SJSA1 (cell line): ENCODE measurements at regions not wholly inside any gene's neighbourhood (a gene's known extent, or its start where the extent isn't known, plus 50 kb on each side); places are given as distances from the start of the nearest gene placed in this dataset.

Experiments
- DNase-seq, 2 experiments: peaks; one replicate each; pipeline ENCODE4 v3.0.0-alpha.2; 2015 to 2020; ENCODE audit warnings: low spot score in 2 of 2, low read depth in 1 of 2
- H3K27ac ChIP-seq: fragments of 250-450 bp; sonication (Bioruptor Pico); 2 replicates; pipeline ENCODE4 v1.5.1; 2020; ENCODE audit warnings: mild to moderate bottlenecking, moderate library complexity
- H3K27me3 ChIP-seq: fragments of 250-450 bp; sonication (Bioruptor Pico); replicated peaks from 2 replicates; pipeline ENCODE4 v1.5.1; 2020; ENCODE audit warnings: mild to moderate bottlenecking, moderate library complexity
- H3K36me3 ChIP-seq: fragments of 250-450 bp; sonication (Bioruptor Pico); 2 replicates; pipeline ENCODE4 v1.5.1; 2020; ENCODE audit warnings: mild to moderate bottlenecking
- H3K4me1 ChIP-seq: fragments of 250-450 bp; sonication (Bioruptor Pico); replicated peaks from 2 replicates; pipeline ENCODE4 v1.6.1; 2021; ENCODE audit warnings: mild to moderate bottlenecking
- H3K4me3 ChIP-seq: fragments of 250-450 bp; sonication (Bioruptor Pico); 2 replicates; pipeline ENCODE4 v1.5.1; 2020; ENCODE audit warnings: mild to moderate bottlenecking
- H3K9me3 ChIP-seq: fragments of 250-450 bp; sonication (Bioruptor Pico); replicated peaks from 2 replicates; pipeline ENCODE4 v1.5.1; 2020; ENCODE audit warnings: mild to moderate bottlenecking

DNA sequence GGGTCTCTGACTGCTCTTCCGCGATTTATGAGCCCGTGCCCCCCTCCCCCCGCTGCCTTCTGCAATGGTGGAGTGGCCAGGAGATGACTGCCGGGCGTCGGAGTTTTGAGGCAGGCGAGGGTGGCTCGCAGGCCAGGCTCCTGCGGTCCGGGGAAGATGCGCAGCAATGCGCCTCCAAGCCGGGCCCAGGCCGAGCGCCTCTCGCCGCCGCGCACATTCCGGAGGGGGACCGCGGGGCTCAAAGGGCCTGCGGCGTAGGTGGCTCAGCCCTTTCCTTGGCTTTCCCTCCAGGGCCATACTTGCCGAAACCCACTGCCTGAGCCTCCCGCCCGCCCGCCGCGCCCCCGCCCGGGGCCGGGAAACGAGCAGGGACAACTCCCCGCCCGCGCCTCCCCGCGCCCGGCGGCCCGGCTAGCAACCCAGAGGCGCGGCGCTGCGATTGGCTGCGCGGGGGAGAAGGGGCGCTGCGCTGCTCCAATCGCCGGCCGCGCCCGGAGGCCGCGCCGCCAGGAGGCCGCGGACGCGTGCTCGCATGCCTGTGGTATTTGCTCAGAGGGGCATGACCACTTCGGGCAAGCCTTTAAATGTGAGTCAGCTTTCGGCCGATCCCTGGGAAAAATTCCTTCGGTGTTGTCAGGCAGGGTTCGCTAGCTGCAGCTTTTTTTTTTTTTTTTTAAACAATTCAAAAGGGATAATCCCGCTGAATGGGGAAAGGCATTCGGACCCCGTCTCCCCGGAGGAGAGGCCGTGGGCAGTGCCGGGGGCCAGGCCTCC lies 157.9 kb upstream of the PARP11 start:
- Histone ChIP-seq H3K27ac (peak overlapping the region; percentile 83), H3K36me3 (no peaks in the 10 kb centered on the region), H3K27me3 (peaks cover 2% of the 10 kb centered on the region; the same call in 1 of the 2 replicates), H3K4me3 (peak overlapping the region; percentile 36), H3K4me1 (peaks cover 14% of the 10 kb centered on the region), H3K9me3 (no peaks in the 10 kb centered on the region)
- peak; percentile 96 to 97 for DNase-seq

DNA sequence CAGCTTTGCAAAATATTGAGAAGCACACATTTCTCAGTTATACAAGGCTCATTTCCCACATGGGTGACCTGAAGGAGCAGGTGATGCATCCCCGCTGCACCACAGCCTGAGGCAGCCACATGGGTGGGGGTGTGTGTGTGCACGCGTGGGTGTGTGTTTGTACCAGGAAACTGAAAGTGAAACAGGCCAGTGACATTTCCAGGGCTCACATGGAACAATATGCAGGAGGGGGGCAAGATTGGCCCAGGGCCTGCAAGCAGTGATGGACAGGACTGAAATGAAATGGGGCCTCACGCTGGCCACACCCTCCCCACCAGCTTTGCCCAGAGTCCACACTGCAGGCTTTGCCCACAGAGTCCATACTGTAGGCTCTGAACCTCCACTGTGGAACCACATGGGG lies 154.2 kb upstream of the PARP11 start:
- no peak for DNase-seq
- H3K27me3 ChIP-seq = no peaks in the 10 kb centered on the region
- no peak overlapping the region for H3K27ac ChIP-seq
- no peaks in the 10 kb centered on the region for H3K36me3 ChIP-seq
- H3K4me3 ChIP-seq = no peak overlapping the region
- peaks cover 28% of the 10 kb centered on the region for H3K4me1 ChIP-seq
- H3K9me3 ChIP-seq = no peaks in the 10 kb centered on the region

DNA sequence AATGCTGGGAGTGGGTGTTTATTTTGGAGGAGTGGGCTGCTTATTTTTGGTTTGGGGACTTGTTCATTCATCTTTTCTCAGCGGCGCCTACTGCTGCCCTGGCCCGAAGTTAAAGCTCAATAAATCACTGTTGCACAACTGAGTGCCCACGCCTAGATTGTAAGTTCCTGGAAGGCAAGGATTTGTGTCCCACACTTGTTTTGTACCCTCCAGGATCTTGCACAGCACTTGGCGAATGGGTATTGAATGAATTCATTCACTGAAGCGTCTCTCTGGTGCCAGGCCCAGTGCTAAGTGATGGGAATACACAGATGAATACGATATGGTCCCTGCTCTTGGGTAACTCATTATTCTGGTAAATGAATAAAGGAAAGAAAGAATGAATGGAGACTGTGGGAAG lies 153.3 kb upstream of the PARP11 start:
- no peak overlapping the region for H3K4me3 ChIP-seq
- H3K9me3 ChIP-seq = no peaks in the 10 kb centered on the region
- no peaks in the 10 kb centered on the region for H3K36me3 ChIP-seq
- peaks cover 22% of the 10 kb centered on the region for H3K4me1 ChIP-seq
- no peak for DNase-seq
- H3K27me3 ChIP-seq = no peaks in the 10 kb centered on the region
- no peak overlapping the region for H3K27ac ChIP-seq

DNA sequence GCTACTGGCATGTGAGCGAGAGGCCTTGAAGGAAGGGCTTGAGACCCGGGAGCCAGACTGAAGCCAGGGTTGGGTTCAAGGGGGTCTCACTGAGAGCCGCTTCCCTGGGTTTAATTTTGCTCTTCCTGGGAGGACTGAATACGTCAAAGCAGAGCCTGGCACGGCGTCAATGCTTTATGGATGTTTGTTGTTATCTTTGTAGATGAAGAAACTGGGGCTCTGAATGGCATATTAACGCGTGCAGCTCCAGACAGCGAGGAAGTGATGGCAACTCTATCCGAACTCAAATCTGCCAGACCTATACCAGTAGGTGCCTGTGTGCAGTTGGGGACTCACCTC lies 152.8 kb upstream of the PARP11 start:
- H3K4me1 ChIP-seq = peaks cover 20% of the 10 kb centered on the region
- H3K4me3 ChIP-seq = no peak overlapping the region
- H3K9me3 ChIP-seq = no peaks in the 10 kb centered on the region
- no peaks in the 10 kb centered on the region for H3K27me3 ChIP-seq
- H3K36me3 ChIP-seq = no peaks in the 10 kb centered on the region
- H3K27ac ChIP-seq = no peak overlapping the region
- no peak for DNase-seq

DNA sequence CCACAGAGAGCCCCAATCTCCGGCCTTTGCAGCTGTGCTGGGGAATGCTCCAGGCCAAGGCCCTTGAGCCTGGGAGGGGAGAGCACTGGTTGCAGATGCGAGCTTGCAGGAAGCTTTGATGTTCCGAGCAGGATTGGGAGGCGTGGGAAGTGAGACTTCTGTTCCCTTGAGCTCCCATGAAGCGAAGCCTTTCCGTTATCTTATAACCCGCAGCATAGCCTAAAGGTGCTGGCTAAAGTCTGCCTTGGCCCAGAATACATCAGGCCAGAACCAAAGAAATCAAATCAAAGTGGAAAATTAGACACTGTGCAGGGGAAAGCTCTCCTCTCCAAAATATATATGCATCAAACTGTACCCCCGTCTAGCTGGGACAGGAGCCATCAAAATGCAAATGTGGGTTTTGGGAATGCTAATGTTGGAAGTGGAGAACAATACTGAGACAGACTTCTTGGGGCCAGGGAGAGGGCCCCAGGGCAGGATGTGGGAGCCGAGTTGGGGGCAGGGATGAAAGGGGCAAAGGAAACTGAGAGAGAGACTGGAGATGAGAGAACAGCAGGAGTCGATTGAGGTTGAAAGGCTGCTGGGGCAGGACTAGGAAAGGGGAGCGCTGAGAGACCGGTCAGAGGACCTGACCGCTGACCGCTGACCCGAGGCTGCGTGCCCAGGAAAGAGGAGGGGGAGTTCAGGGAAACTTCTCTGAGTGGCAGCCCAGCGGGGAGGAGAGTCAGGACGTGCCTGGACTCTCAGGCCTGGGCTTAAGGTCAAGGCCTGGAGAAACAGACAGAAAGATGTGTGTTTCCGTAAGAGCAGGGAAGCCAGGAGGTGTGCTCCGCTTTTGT lies 152.2 kb upstream of the PARP11 start:
- peak in 1 of 2 experiments; percentile 42 for DNase-seq
- H3K4me3 ChIP-seq = no peak overlapping the region
- H3K36me3 ChIP-seq = no peaks in the 10 kb centered on the region
- H3K27ac ChIP-seq = no peak overlapping the region
- no peaks in the 10 kb centered on the region for H3K27me3 ChIP-seq
- peaks cover 14% of the 10 kb centered on the region for H3K4me1 ChIP-seq
- H3K9me3 ChIP-seq = no peaks in the 10 kb centered on the region

DNA sequence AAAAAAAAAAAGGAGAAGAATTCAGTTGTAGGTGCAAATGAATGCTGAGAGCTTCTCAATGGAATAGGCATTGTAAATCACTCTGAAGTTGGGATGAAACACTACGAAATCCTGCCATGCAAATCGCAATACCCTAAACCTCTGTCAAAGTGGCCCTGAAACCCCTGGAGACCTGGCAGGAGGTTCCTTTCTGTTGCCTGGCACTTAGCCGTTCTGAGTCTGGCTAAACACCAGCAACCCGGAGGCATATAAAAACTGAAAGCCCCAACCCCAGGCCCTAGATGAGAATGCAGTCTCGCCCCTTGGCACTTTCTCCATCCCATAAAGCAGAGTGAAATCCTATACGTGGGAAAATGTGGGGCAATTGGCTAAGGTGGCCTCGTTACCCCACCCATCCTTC lies 151.5 kb upstream of the PARP11 start:
- peaks cover 14% of the 10 kb centered on the region for H3K4me1 ChIP-seq
- no peak for DNase-seq

DNA sequence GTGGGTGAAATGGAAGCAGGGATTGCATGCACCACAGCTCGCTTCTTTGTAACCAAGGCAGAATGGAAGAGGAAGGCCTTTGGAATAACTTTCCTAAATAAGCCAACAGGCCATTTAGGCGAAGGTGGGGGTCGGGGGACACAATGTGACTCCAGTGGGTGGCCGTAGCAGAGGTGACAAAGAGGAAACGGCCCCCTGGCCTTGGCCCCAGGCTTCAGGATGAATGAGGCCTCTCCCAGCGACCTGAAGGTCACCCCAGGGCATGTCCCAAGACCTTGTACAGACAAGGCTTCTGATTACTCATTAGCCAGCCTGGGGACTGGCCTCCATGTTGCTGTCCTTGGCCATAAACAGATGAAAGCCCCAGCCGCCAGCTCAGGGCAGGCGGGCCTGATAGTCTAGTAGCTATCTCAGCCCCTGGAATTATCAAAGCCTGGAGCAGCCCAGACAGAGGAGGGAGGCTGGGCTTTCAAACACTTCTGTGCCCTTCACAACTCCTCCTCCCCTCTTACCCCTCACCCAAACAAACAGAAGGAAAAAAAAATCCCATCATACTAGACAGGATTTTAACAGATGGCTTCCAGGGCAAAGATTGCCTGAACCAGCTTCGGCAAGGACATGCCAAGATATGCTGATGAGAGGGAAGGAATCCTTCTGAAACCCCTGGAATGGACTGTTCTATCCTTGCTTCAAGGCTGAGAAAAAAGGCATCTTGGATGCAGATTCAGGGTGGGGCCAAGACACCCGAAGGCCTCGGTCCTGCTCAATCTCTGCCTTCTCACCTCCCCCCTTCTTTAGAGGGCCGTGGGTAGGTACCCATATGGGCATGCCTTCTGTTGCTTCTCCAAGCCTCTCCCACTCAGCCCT lies 142.3 kb upstream of the PARP11 start:
- H3K4me1 ChIP-seq = no peaks in the 10 kb centered on the region
- 0 out of 2 replicates have a peak, but pooled peaks cover 7% of the 10 kb centered on the region for H3K27me3 ChIP-seq
- H3K4me3 ChIP-seq = no peak overlapping the region
- no peak for DNase-seq
- H3K36me3 ChIP-seq = no peaks in the 10 kb centered on the region
- no peaks in the 10 kb centered on the region for H3K9me3 ChIP-seq
- H3K27ac ChIP-seq = no peak overlapping the region

More for the DNA sequence above, 151.5 kb upstream of the PARP11 start:
- no peaks in the 10 kb centered on the region for H3K36me3 ChIP-seq
- H3K4me3 ChIP-seq = no peak overlapping the region
- no peak overlapping the region for H3K27ac ChIP-seq
- no peaks in the 10 kb centered on the region for H3K27me3 ChIP-seq
- H3K9me3 ChIP-seq = no peaks in the 10 kb centered on the region

DNA sequence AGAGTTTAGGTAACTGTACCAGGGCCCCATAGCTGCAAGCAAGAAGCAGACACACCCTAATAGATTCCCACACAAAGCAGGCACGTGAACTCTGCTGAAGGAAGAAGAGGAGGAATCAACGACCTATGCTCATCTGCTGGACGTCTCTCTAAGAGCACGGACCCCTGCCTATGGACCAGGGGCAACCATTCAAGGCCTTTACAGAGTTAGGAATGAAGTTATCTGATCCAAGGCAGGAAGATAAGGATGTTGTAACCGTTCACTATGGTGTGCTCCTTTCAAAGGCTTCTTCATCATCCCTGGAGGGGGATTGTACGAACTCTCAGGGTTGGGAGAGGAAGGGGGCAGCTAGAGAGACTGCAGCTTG lies 141.6 kb upstream of the PARP11 start:
- no peaks in the 10 kb centered on the region for H3K9me3 ChIP-seq
- no peaks in the 10 kb centered on the region for H3K4me1 ChIP-seq
- H3K27ac ChIP-seq = no peak overlapping the region
- no peak for DNase-seq
- H3K27me3 ChIP-seq = 0 out of 2 replicates have a peak, but pooled peaks cover 7% of the 10 kb centered on the region
- H3K4me3 ChIP-seq = no peak overlapping the region
- no peaks in the 10 kb centered on the region for H3K36me3 ChIP-seq

DNA sequence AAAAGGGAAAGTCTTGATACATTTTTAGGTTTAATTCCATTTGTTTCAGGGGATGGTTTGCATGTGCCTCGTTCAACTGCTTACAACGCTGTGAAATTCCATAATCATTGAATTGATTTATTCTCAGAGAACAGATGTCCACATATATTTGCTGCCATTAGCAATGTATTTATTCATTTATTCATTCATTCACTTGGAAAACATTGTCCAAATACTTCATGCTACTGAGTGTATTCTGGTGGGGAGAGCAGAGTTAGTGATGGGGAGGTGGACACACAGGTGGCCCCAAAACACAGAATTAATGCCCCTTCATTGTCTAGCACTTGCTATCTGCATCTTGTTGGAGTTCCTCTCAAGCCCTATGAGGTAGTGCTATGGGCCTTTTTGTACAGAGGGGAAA lies 141.2 kb upstream of the PARP11 start:
- H3K36me3 ChIP-seq = no peaks in the 10 kb centered on the region
- H3K9me3 ChIP-seq = no peaks in the 10 kb centered on the region
- no peak overlapping the region for H3K27ac ChIP-seq
- DNase-seq = no peak
- H3K27me3 ChIP-seq = 0 out of 2 replicates have a peak, but pooled peaks cover 7% of the 10 kb centered on the region
- H3K4me3 ChIP-seq = no peak overlapping the region
- H3K4me1 ChIP-seq = no peaks in the 10 kb centered on the region

DNA sequence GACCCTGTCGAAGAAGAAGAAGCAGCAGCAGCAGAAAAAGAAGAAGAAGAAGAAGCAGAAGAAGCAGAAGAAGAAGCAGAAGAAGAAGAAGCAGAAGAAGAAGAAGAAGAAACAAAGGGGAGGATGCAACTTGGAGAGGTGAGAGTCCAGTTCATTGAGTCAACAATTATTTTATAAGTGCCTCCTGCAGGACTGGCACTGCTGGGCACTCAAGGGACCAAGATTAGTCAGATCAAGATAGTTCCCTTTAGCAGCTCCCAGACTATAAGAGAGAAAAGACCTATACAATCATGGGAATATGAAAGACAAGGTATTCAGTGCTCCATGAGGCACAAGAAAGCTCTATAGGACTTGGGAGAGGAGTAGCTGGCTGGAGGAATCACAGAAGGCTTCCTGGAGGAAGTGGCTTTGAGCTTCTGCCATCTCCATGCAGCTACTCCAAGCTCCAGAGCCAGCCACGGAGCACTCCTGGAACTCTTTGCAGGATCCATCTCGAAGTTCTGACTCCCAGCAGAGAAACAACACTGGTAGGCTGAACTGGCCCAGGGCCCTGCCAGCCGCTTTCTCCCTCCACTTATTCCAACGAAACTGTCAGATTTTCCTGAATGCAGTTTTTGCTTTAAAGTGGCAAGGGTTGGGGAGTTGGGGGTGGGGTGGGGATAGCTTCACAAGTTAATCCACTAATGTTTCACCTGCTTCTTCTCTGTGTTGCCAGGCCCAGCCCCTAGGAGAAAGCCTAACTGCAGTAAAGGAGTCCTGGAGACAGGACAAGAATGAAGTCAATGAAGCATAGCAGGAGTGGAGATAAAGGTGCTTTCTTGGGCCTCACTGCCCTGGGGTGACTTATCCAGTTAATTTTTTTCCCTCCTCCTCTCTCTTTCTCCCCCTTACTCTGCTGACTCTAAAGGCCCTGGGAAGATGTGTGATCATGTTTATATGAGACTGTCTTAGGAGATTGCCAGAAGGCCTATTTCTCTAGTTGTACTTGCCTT lies 140.1 kb upstream of the PARP11 start:
- no peak overlapping the region for H3K27ac ChIP-seq
- no peaks in the 10 kb centered on the region for H3K36me3 ChIP-seq
- no peak for DNase-seq
- H3K4me1 ChIP-seq = no peaks in the 10 kb centered on the region
- H3K9me3 ChIP-seq = no peaks in the 10 kb centered on the region
- H3K4me3 ChIP-seq = no peak overlapping the region
- H3K27me3 ChIP-seq = 0 out of 2 replicates have a peak, but pooled peaks cover 7% of the 10 kb centered on the region

DNA sequence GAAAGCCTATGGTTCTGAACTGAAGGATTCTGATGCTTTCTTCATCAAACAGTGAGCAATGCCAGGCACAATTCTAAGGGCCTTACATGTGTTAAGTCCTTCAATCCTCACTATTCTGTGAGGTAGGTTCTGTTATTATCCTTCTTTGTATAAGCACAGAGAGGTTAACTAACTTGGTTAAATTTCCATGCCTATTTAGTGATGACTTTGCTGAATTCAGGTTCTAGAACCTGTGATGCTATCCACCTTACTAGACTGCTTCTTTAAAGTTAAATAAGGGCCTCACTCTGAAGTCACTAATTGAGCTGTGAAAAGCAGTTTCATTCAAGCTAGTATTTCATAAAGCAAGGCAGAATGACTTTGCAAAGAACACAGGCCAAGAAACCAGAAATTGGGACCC lies 138.9 kb upstream of the PARP11 start:
- H3K27ac ChIP-seq = no peak overlapping the region
- no peaks in the 10 kb centered on the region for H3K9me3 ChIP-seq
- no peak for DNase-seq
- H3K4me3 ChIP-seq = no peak overlapping the region
- no peaks in the 10 kb centered on the region for H3K36me3 ChIP-seq
- peaks cover 2% of the 10 kb centered on the region; the same call in 1 of the 2 replicates for H3K27me3 ChIP-seq
- H3K4me1 ChIP-seq = no peaks in the 10 kb centered on the region

DNA sequence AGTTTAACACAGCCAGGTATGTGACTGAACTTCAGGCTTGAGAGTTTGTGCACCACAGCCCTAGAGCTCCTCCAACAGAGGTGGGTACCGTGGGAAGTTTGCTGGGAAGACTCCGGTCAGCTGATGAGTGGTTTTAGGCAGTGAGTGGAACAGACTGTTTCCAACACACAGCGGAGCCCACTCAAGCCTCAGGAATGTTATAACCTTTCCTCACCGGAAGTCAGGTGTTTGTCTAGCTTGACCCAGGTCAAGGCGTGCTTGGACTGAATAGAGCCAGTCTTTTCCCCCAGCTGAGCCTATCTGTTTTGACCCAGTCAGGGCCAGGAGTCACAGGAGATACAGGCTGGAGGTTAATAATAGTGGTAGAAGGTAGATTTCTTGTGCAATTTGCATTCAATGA lies 138.4 kb upstream of the PARP11 start:
- Histone ChIP-seq H3K4me1 (no peaks in the 10 kb centered on the region), H3K27me3 (peaks cover 5% of the 10 kb centered on the region; the same call in 1 of the 2 replicates), H3K4me3 (no peak overlapping the region), H3K9me3 (no peaks in the 10 kb centered on the region), H3K36me3 (no peaks in the 10 kb centered on the region), H3K27ac (no peak overlapping the region)
- no peak for DNase-seq
